GM23338 (cell line): ENCODE measurements at regions not wholly inside any gene's neighbourhood (a gene's known extent, or its start where the extent isn't known, plus 50 kb on each side); places are given as distances from the start of the nearest gene placed in this dataset.

ENCODE experiments used
- ATAC-seq: fragments of 200-7000 bp; cut with Tn5 transposase; 3 replicates; pipeline ENCODE4 v1.9.1; 2020
- DNase-seq: peaks from one replicate; pipeline ENCODE4 v3.0.0-alpha.2; 2015; ENCODE audit warnings: low spot score
- H2AFZ ChIP-seq: fragments of 200-600 bp; sonication (generic); 2 replicates; pipeline ENCODE4 v1.8.0; 2016; ENCODE audit warnings: antibody characterized with exemption, mild to moderate bottlenecking, moderate library complexity
- H3F3A ChIP-seq: fragments of 200-600 bp; sonication (generic); replicated peaks from 2 replicates; pipeline ENCODE4 v1.8.0; 2017; ENCODE audit warnings: antibody characterized with exemption, mixed run types, low read depth
- H3K27ac ChIP-seq: fragments of 200-600 bp; sonication (generic); 2 replicates; pipeline ENCODE4 v1.6.1; 2016; ENCODE audit warnings: low read depth
- H3K27me3 ChIP-seq: fragments of 200-600 bp; sonication (generic); 2 replicates; pipeline ENCODE4 v1.8.0; 2016; ENCODE audit warnings: mild to moderate bottlenecking, mixed run types, moderate library complexity; ENCODE audit not compliant: insufficient read depth
- H3K36me3 ChIP-seq: fragments of 200-600 bp; sonication (generic); 2 replicates; pipeline ENCODE4 v1.8.0; 2016; ENCODE audit warnings: mild to moderate bottlenecking; ENCODE audit not compliant: insufficient read depth
- H3K4me1 ChIP-seq: fragments of 200-600 bp; sonication (generic); 2 replicates; pipeline ENCODE4 v1.8.0; 2016; ENCODE audit warnings: mild to moderate bottlenecking, moderate library complexity; ENCODE audit not compliant: insufficient read depth
- H3K4me2 ChIP-seq: fragments of 200-600 bp; sonication (generic); 2 replicates; pipeline ENCODE4 v1.7.1; 2017; ENCODE audit warnings: mixed run types
- H3K4me3 ChIP-seq: fragments of 200-600 bp; sonication (generic); 2 replicates; pipeline ENCODE4 v1.6.1; 2016; ENCODE audit warnings: mixed run types
- H3K79me2 ChIP-seq: fragments of 200-600 bp; sonication (generic); replicated peaks from 2 replicates; pipeline ENCODE4 v1.8.0; 2017; ENCODE audit warnings: mild to moderate bottlenecking; ENCODE audit not compliant: insufficient read depth
- H3K9me2 ChIP-seq: fragments of 200-600 bp; sonication (generic); 2 replicates; pipeline ENCODE4 v1.8.0; 2017; ENCODE audit not compliant: insufficient read depth
- H4K20me1 ChIP-seq: fragments of 200-600 bp; sonication (generic); replicated peaks from 2 replicates; pipeline ENCODE4 v1.8.0; 2017; ENCODE audit warnings: mild to moderate bottlenecking; ENCODE audit not compliant: insufficient read depth
- H3K27ac Mint-ChIP-seq: 2 replicates; pipeline ENCODE4 v1.8.0; 2020; ENCODE audit warnings: inconsistent platforms, mild to moderate bottlenecking, moderate library complexity, mixed read lengths
- H3K27me3 Mint-ChIP-seq: 3 replicates; pipeline ENCODE4 v1.8.0; 2022; ENCODE audit warnings: low read depth, mild to moderate bottlenecking, moderate library complexity, mixed read lengths, inconsistent platforms; ENCODE audit not compliant: insufficient read depth, poor library complexity
- H3K36me3 Mint-ChIP-seq: 3 replicates; pipeline ENCODE4 v1.8.0; 2021; ENCODE audit warnings: low read depth, mild to moderate bottlenecking, inconsistent platforms, moderate library complexity, mixed read lengths
- H3K4me1 Mint-ChIP-seq: 3 replicates; pipeline ENCODE4 v1.8.0; 2020; ENCODE audit warnings: mild to moderate bottlenecking, inconsistent platforms, mixed read lengths
- H3K4me3 Mint-ChIP-seq: 3 replicates; pipeline ENCODE4 v1.8.0; 2021; ENCODE audit warnings: moderate library complexity, mild to moderate bottlenecking, inconsistent platforms, mixed read lengths
- H3K9me3 Mint-ChIP-seq: 3 replicates; pipeline ENCODE4 v1.8.0; 2020; ENCODE audit warnings: moderate library complexity, mild to moderate bottlenecking, inconsistent platforms, mixed read lengths
- CREB1 ChIP-seq: fragments of 250-450 bp; sonication (Bioruptor Pico); IDR thresholded peaks from 2 replicates; pipeline ENCODE4 v1.5.0; 2020; ENCODE audit warnings: low read depth, mild to moderate bottlenecking, moderate library complexity
- CTCF ChIP-seq, 2 experiments: fragments of 200-600 bp in 1 of 2; sonication (generic) in 1 of 2; conservative IDR thresholded peaks; 2 replicates each; pipeline versions ENCODE4 v1.5.1 to v1.6.1; 2016 to 2017; ENCODE audit warnings: antibody characterized with exemption in 2 of 2, low read depth in 2 of 2, mild to moderate bottlenecking in 2 of 2, moderate library complexity in 1 of 2
- ETS1 ChIP-seq: IDR thresholded peaks from 2 replicates; pipeline ENCODE4 v1.6.1; 2016; ENCODE audit warnings: antibody characterized with exemption
- EZH2phosphoT487 ChIP-seq: fragments of 200-600 bp; sonication (generic); IDR thresholded peaks from one replicate; pipeline ENCODE4 v1.8.1; 2018; ENCODE audit warnings: antibody characterized with exemption; ENCODE audit not compliant: unreplicated experiment
- JUNB ChIP-seq: IDR thresholded peaks from one replicate; pipeline ENCODE4 v1.6.1; 2016; ENCODE audit warnings: antibody characterized with exemption; ENCODE audit not compliant: unreplicated experiment
- POLR2AphosphoS5 ChIP-seq: IDR thresholded peaks from 2 replicates; pipeline ENCODE4 v1.6.1; 2016; ENCODE audit warnings: antibody characterized with exemption, low read depth
- REST ChIP-seq: IDR thresholded peaks from one replicate; pipeline ENCODE4 v1.6.1; 2018; ENCODE audit warnings: antibody characterized with exemption; ENCODE audit not compliant: unreplicated experiment
- STAT1 ChIP-seq: IDR thresholded peaks from one replicate; pipeline ENCODE4 v1.6.1; 2016; ENCODE audit warnings: antibody characterized with exemption; ENCODE audit not compliant: unreplicated experiment
- ZNF114 ChIP-seq: fragments of 250-450 bp; sonication (Bioruptor Pico); IDR thresholded peaks from 2 replicates; pipeline ENCODE4 v1.5.0; 2020; ENCODE audit warnings: mild to moderate bottlenecking, moderate library complexity
- ZNF331 ChIP-seq: fragments of 250-450 bp; sonication (Bioruptor Pico); IDR thresholded peaks from 2 replicates; pipeline ENCODE4 v1.5.0; 2020; ENCODE audit warnings: low read depth, mild to moderate bottlenecking, moderate library complexity
- TF ChIP-seq, protein P1 (sequence below): fragments of 250-450 bp; sonication (Bioruptor Pico); IDR thresholded peaks from 2 replicates; pipeline ENCODE4 v1.5.0; 2020; ENCODE audit warnings: mild to moderate bottlenecking, moderate library complexity

GRCh38 chr12:131499864-131500190 lies 211.1 kb upstream of the SFSWAP start:
- Mint-ChIP-seq H3K27me3 (no peaks in the 10 kb centered on the region), H3K36me3 (no peaks in the 10 kb centered on the region), H3K27ac (no peak overlapping the region), H3K4me3 (no peak overlapping the region), H3K9me3 (no peaks in the 10 kb centered on the region), H3K4me1 (no peaks in the 10 kb centered on the region)
- H3K27ac ChIP-seq, result no peak overlapping the region
- no peaks in the 10 kb centered on the region for H3F3A ChIP-seq
- H3K36me3 ChIP-seq, result no peaks in the 10 kb centered on the region
- no peak for DNase-seq
- no peaks in the 10 kb centered on the region for H3K27me3 ChIP-seq
- no peak overlapping the region for H3K4me3 ChIP-seq
- H2AFZ ChIP-seq, result no peak overlapping the region
- peaks cover 3% of the 10 kb centered on the region for H3K9me2 ChIP-seq
- TF ChIP-seq EZH2phosphoT487, result no peak
- TF ChIP-seq POLR2AphosphoS5, result no peak
- TF ChIP-seq CREB1 (CRISPR knock-in tag), result no peak
- no peaks in the 10 kb centered on the region for H4K20me1 ChIP-seq
- no peaks in the 10 kb centered on the region for H3K79me2 ChIP-seq
- ATAC-seq, result no peak
- H3K4me2 ChIP-seq, result no peak overlapping the region
- no peaks in the 10 kb centered on the region for H3K4me1 ChIP-seq

DNA sequence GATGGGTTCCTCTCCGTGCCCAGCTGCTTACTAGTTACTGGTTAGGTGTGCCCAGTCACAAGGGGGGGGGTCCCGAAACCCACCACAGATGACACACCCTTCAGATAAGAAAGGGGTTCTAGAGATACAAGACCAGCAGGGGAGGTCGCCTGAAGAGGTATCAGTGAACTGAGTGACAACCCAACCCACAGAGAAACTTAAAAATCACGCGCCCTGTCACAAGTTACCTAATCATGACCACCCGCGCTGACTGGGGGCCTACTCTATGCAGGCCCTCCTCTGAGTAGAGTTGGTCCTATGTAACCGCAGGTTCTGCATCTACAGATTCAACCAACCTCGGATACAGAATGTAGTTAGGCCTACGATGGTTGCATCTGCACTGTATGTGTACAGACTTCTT lies 210.3 kb upstream of the SFSWAP start:
- no peaks in the 10 kb centered on the region for H3F3A ChIP-seq
- no peak overlapping the region for H3K4me3 ChIP-seq
- Mint-ChIP-seq H3K36me3 (no peaks in the 10 kb centered on the region), H3K4me3 (no peak overlapping the region), H3K4me1 (no peaks in the 10 kb centered on the region), H3K27me3 (no peaks in the 10 kb centered on the region), H3K27ac (no peak overlapping the region), H3K9me3 (no peaks in the 10 kb centered on the region)
- peaks cover 3% of the 10 kb centered on the region for H3K9me2 ChIP-seq
- H2AFZ ChIP-seq, result no peak overlapping the region
- DNase-seq (no peak), ATAC-seq (no peak)
- no peak overlapping the region for H3K27ac ChIP-seq
- no peaks in the 10 kb centered on the region for H3K36me3 ChIP-seq
- H4K20me1 ChIP-seq, result no peaks in the 10 kb centered on the region
- no peaks in the 10 kb centered on the region for H3K4me1 ChIP-seq
- H3K4me2 ChIP-seq, result no peak overlapping the region
- H3K27me3 ChIP-seq, result no peaks in the 10 kb centered on the region
- H3K79me2 ChIP-seq, result no peaks in the 10 kb centered on the region
- no peak for TF ChIP-seq REST
- no peak for TF ChIP-seq ZNF331 (CRISPR knock-in tag)
- no peak for TF ChIP-seq ETS1
- TF ChIP-seq CREB1 (CRISPR knock-in tag), result no peak
- TF ChIP-seq ZNF114, result no peak
- TF ChIP-seq, protein P1, sequence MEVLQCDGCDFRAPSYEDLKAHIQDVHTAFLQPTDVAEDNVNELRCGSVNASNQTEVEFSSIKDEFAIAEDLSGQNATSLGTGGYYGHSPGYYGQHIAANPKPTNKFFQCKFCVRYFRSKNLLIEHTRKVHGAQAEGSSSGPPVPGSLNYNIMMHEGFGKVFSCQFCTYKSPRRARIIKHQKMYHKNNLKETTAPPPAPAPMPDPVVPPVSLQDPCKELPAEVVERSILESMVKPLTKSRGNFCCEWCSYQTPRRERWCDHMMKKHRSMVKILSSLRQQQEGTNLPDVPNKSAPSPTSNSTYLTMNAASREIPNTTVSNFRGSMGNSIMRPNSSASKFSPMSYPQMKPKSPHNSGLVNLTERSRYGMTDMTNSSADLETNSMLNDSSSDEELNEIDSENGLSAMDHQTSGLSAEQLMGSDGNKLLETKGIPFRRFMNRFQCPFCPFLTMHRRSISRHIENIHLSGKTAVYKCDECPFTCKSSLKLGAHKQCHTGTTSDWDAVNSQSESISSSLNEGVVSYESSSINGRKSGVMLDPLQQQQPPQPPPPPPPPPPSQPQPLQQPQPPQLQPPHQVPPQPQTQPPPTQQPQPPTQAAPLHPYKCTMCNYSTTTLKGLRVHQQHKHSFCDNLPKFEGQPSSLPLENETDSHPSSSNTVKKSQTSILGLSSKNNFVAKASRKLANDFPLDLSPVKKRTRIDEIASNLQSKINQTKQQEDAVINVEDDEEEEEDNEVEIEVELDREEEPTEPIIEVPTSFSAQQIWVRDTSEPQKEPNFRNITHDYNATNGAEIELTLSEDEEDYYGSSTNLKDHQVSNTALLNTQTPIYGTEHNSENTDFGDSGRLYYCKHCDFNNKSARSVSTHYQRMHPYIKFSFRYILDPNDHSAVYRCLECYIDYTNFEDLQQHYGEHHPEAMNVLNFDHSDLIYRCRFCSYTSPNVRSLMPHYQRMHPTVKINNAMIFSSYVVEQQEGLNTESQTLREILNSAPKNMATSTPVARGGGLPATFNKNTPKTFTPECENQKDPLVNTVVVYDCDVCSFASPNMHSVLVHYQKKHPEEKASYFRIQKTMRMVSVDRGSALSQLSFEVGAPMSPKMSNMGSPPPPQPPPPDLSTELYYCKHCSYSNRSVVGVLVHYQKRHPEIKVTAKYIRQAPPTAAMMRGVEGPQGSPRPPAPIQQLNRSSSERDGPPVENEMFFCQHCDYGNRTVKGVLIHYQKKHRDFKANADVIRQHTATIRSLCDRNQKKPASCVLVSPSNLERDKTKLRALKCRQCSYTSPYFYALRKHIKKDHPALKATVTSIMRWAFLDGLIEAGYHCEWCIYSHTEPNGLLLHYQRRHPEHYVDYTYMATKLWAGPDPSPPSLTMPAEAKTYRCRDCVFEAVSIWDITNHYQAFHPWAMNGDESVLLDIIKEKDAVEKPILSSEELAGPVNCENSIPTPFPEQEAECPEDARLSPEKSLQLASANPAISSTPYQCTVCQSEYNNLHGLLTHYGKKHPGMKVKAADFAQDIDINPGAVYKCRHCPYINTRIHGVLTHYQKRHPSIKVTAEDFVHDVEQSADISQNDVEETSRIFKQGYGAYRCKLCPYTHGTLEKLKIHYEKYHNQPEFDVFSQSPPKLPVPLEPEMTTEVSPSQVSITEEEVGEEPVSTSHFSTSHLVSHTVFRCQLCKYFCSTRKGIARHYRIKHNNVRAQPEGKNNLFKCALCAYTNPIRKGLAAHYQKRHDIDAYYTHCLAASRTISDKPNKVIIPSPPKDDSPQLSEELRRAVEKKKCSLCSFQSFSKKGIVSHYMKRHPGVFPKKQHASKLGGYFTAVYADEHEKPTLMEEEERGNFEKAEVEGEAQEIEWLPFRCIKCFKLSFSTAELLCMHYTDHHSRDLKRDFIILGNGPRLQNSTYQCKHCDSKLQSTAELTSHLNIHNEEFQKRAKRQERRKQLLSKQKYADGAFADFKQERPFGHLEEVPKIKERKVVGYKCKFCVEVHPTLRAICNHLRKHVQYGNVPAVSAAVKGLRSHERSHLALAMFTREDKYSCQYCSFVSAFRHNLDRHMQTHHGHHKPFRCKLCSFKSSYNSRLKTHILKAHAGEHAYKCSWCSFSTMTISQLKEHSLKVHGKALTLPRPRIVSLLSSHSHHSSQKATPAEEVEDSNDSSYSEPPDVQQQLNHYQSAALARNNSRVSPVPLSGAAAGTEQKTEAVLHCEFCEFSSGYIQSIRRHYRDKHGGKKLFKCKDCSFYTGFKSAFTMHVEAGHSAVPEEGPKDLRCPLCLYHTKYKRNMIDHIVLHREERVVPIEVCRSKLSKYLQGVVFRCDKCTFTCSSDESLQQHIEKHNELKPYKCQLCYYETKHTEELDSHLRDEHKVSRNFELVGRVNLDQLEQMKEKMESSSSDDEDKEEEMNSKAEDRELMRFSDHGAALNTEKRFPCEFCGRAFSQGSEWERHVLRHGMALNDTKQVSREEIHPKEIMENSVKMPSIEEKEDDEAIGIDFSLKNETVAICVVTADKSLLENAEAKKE (CRISPR knock-in tag), result no peak
- no peak for TF ChIP-seq STAT1
- no peak for TF ChIP-seq JUNB
- TF ChIP-seq CTCF (conservative IDR thresholded peaks at IDR 0.05; ENCODE audit: low read depth in 2 of 2), result no peak
